ENCODE measurements at regions not wholly inside any gene's neighbourhood (a gene's known extent, or its start where the extent isn't known, plus 50 kb on each side); places are given as distances from the start of the nearest gene placed in this dataset.

DNA sequence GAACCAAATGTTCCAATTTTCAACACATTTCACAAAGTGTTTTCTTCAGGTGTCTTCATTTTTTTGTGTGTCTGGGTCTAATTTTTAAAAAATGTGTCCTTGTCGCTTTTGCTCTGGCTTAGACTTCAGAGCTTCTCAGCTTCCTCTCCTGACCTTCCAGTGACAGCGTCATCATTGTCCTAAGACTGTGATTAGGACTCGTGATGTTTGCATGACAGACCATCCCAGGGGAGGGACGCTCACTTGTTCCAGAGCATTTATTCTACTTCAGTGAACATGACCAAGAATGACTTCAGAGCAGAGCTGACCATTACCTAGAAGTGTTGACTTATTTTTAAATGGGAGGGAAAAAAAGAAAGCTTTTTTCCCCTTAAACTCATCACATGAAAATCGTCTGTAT lies 591.9 kb downstream of the IRS1 start:
- DNase-seq (ENCODE audit: low read depth), result no peak

DNA sequence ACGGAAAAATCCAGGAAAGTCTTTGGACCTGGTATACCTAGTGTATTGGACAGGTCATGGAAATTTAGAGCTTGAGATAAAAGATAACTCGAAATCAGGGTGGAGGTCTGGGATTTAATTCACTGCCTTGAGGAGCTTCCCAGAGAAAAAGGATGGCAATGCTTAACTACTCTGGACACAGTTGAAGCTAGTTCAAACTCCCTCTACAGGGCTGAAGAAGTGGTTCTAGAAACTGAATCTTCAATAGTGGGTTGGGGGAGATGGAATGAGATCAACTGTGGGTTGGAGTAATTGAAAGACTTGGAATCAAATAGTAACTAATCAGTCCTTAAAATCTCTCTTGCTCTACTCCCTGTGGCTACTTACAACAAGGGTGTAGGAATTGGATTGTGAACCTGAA lies 600.1 kb downstream of the IRS1 start:
- no peak for DNase-seq (ENCODE audit: low read depth)

DNA sequence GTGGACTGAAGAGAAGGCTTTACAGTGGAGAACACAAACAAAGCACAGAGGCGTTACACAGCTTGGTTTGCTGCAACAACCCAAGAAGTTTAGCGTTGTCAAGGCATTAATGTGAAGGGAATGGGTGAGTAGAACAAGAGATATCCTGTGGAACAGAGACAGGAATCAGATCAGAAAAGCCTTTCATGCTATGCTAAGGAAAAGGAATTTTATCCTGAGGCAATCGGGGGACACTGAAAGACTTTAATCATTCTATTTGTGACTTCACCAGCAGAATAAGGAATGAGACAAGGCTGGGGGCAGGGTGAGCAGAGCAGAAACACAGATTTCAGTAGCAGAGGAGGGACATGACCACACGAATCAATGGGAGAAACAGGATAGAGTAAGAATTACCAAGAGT lies 600.7 kb downstream of the IRS1 start:
- no peak for DNase-seq (ENCODE audit: low read depth)

DNA sequence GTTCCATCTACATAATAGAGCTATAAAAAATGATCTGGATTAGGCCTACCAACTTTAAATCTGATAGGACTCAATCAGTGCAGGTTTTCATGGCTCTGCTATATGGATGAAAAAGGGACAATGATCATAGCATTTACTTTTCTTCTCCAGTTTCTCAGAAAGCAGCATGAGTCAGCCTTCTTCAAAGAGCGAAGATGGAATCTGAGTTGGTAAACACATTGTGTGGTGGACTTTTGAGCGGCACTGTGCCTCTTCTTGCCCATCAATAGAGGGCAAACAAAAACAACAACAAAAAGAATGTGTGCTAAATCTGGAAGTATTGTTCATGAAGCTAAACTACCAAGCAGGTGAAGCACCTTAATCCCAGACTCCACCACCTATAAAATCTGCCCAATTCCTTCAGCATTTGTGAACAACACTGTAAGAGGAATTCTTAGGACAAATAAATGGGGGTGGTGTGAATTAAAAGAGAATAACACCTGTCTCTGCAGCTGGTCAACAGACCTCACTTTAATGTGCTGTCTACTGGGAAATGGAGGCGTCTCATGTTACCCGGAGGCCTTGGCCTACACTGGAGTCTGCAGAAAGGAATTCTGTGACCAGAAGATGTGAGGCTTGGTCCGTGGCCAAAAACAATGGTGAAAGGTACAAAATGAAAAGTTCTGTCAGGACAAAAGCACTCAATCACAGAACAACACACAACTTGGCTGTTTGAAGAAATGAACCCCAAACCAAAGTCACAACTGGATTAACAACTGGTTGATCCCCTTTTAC lies 609.0 kb downstream of the IRS1 start:
- no peak for DNase-seq (ENCODE audit: low read depth)

DNA sequence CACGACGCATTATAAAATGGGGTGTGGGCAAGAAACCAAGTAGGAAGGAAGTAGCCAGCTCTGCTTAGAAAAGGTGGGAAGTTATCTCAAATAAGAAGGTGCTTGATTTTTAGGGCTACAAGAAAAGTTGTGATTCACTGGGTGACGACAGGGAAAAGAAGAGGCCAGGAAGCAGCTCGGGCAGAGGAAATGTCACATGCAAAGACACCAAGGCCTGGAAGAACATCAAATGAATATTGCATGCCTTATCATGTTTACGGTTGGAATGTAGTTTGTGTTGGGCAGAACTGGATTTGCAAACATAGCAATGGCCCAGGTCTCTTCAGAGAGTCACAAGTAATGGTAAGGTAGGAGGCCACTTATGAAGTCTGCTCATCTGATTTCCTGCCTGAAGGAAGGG lies 610.6 kb downstream of the IRS1 start:
- DNase-seq (ENCODE audit: low read depth), result no peak

DNA sequence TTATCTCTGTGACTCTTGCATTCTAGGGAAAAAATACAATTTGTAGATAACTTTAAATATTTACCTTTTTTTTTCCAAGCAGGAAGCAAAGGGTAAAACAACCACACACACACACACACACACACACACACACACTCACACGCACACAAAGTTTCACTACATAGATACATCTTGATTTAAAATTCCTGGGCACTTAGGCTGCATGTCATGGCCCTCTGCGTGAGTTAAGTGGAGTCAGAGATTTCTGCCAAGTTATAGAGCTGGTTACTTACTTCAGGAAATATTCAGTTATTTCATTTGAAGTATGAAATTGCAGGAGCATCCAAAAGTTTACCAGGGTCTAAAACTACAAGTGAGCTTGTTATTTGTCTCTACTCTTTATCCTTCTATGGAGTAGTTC lies 612.0 kb downstream of the IRS1 start:
- no peak for DNase-seq (ENCODE audit: low read depth)

DNA sequence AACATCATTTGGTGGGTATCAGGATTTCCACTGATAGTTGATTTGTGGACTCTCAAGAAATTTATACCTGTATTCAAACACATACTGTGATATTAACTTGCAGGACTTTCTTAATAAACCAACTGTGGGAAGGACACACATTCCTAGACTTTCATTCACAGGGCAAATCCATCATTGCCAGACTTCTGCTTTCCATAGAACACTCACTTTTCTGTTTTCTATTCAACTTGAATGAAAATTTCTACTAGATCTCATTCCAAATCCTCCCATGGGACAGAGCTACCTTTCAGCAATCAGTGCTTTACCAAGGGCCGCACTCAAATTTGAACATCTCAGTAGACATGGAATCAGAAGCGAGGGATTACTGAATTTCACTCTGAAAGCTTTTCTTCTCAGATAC lies 612.5 kb downstream of the IRS1 start:
- no peak for DNase-seq (ENCODE audit: low read depth)

DNA sequence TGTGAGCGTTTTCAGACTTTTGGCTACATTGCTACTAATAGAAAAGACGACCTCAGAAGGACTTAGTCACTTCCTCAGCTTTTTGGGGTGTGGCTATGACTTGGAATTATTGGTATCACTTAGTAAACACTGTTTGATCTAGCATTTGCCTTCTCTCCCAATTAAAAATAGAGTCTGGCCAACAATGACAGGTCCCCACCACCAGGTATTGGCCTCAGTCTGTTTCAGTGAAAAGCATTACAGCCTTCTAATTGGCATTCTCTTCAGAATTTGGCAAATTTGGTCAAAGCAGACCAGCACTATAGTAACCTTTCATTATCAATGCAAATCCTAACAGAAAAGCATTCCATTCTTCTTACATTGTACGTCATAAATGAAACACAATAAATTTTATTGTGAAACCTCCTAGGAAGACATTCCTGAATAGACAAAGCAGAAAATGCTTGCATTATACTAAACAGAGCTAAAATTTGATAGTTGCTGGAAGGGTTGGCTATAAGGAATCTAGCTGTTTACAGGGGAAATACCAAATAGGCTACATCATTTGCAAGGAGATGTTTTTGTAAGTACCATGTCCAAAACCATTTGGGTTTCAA lies 613.9 kb downstream of the IRS1 start:
- no peak for DNase-seq (ENCODE audit: low read depth)

DNA sequence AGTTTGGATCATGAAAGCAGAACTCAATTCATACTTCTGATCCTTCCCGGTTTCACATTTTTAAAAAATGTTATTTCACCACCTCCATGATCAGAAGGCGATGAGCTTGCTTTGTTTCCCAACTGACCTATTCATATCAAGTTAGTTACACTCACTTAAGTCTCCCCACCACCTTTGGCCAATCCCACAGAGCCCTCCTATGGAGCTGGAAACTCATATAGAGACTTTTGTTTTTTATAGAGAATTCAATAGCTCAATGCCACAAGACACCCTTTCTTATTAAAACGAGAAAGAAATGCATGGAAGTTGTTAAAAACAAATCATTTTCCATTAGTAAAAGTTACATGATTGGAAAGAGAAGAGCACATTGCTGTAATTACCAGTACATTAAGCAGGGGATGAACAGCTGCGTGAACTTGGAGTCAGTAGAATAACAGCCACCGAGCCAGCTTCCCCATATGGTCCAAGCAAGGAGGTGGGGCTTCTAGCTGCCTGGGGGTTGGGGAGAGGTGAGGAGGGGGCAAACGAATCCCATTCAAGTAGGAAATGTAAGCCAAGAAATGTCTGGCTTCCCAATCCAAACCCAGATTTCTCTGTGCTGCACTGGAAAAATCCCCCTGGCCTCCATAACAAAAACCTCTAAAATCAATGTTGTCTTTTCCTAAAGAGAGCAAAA lies 614.5 kb downstream of the IRS1 start:
- DNase-seq (ENCODE audit: low read depth), result no peak

DNA sequence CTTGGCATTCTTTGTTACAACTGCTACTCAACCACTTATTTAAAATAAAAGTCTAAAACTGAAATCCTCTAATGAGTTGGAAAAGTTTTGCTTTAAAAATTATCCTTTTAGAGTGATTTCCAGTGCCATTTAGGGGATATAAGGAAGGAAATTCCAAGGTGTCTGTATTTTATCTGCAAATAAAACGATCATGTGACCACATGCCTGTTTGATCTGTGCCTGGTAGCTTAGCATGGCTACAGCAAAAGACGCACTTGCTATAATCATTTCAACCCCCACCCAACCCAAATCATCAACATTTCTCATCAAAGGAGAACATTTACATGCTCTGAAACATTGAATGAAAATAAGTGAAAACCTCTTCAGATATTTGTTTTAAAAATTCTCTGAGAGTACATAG lies 615.1 kb downstream of the IRS1 start:
- no peak for DNase-seq (ENCODE audit: low read depth)

DNA sequence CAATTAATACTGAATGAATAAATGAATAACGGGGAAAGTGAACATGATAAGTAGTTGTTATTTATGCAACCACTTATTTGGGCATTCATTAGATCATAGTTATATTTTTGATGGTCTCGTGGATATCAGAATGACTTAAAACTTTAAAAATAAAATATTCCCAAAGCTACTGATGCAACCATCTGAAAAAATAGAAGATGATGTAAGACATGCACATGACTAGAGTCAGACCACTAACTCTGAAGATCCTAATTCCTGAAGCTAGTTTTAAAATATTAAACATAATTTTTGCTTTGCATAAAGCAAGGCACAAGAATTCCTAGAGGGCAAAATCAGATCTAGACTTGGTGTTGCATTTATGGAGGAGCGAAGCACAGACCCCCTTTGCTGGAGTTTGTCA lies 616.1 kb downstream of the IRS1 start:
- no peak for DNase-seq (ENCODE audit: low read depth)

DNA sequence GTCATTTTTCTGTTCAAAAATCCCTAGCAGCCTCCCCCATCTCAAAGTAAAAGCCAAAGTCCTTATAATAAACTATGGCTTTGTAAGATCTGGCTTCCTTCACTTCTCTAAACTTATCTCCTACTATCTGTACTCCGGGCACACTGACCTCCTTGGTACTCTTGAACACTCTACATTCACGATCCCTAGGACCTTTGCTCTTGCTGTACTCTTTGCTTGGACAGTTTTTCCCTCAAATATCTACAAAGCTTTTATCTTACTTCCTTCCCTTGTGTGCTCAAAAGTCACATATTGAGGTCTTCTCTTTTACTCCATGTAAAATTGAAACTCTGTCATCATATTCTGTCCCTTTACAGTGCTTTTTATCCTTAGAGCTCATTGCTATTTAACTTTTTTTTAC lies 616.6 kb downstream of the IRS1 start:
- no peak for DNase-seq (ENCODE audit: low read depth)

DNA sequence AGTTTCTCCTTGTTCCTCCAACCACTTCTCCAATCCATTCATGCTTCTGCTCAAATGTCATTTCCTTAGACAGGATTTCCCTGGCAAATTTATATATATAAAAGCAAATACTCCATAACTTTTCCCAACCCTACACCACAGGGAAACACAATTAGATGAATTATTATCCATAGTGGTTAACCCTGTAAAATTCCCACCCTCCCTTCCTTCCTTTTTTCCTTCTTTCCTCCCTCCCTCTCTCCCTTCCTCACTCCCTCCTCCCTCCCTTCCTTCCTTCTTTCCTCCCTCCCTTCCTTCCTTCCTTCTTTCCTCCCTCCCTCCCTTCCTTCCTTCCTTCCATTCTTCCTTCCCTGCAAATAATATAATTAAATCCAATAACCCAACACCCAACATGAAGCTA lies 617.7 kb downstream of the IRS1 start:
- no peak for DNase-seq (ENCODE audit: low read depth)

DNA sequence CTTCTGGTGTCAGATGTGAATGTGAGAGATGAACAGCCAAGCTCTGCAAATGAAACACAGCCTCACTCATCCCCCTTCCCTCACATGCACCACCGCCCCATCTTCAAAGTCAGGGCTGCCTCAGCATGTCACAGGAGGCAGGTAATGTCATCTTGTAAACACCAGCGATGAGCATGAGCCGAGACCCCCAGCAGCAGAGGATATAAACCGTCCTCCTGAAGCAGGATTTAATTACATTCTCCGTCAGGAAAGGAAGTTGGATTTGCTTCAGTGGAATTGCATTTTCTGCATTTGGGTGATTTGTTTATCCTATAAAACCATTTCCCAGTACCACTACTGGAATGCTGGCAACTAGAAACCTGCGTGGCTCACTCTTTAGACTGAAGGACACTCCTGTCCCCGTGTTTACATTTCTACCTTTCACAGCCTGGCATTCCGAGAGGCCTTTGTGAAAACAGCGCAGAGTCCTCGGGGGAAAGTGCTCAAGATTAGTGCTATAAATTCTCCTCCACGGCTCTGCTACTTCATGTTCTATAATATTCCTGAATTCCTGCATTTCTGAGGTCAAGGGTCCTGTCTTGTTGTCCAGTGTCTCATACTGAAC lies 619.2 kb downstream of the IRS1 start:
- no peak for DNase-seq (ENCODE audit: low read depth)

DNA sequence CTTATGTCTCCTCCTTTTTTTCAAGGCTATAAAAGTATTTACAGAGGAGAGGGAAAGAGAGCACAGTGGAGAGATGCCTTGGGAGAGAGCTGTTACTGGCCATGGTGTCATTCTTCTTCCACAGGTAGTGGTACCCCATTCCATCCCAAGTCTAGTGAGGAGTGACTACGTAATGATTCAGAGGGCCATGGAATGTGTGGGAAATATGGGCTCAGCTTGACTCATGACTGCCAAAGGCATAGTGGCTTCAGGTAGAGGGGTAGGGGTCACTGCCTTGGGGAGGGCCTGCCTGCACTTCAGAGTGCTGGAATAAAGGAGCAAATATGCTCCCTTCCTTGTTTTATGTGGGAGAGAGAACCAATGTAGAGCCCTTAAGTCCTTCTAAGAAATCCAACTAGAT lies 620.6 kb downstream of the IRS1 start:
- no peak for DNase-seq (ENCODE audit: low read depth)

DNA sequence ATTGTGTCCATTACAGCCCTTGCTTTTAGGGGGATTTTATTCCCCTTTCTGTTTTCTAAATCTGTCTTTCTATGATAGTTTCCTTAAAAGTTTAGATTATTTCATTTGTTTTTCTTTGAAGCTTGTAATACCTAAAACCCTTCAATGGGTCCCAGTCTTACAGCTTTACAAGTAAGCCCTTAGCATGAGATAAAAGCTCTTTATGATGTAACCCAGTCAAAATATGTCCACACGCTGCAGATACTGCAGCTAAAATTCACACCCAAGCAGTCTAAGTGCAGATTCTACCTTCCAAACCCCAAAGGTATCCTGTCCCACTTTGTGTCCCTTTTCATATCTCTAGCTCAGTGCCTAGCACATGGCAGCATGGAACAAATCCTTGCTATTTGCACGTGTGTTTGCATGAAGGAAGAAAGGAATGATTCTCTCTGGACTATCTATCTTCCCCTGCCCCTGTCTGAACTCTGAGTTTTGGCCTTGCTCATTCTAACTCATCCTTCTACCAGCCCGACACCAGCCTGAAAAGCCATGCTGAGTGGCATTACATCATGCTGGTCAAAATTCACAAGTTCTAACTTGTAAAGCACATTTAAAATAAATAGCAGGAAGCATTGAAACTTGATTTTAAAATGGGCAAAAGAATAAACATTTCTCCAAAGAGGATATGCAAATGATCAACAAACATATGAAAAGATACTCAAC lies 623.2 kb downstream of the IRS1 start:
- no peak for DNase-seq (ENCODE audit: low read depth)

DNA sequence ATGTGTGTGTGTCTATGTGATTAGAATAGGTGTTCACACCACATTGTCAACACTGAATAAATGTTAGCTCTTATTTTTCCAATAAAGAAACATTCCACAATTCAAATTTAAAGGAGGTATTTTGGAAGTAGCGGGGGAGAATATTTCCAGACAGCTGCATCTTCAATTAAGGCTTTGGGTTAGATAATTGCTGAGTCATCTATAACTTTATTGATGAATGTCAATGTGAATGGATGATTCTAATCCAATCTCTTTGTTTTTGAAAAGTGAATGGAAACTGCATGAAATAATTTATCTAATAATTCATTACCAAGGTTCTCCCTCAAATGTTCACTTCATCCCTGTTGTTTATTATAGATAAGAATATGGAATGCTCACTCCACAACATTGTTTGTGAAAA lies 625.2 kb downstream of the IRS1 start:
- DNase-seq (ENCODE audit: low read depth), result no peak

DNA sequence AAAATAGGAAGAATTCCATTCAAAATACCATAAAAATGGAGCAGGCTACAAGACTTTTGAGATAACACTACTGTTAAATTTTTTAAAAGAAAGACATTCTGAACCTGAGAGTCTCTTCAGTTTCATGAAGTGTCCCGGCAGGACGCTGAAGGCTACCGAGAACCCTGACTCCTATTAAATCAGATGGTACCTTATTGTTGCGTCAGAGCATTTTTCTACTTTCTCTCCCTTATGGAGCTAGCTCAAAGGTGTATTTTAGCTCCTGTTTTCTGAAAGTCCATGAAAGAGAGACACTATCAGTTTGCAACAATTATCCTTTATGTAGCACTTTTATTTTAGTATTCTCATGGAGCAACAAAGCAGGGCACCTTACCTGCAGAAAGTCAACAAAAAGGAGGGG lies 626.7 kb downstream of the IRS1 start:
- DNase-seq (ENCODE audit: low read depth), result no peak

DNA sequence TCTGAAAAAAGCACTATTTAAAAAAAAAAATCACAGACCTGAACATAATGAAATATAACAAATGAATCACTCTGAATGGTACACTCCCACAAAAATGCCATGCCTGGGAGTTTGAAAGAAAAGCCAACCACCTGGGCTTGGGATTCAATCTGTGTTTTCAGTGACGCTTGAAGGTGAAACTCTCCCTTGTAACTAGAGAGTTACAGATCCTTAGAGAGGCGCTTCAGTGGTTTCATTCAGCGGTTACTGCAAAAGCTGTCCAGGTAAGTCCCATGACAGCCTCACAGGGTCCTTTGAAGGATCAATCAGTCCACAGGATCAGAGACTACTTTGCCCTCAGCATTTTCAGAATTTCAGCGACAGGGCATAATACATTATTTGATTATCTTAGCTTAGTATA lies 627.3 kb downstream of the IRS1 start:
- no peak for DNase-seq (ENCODE audit: low read depth)

DNA sequence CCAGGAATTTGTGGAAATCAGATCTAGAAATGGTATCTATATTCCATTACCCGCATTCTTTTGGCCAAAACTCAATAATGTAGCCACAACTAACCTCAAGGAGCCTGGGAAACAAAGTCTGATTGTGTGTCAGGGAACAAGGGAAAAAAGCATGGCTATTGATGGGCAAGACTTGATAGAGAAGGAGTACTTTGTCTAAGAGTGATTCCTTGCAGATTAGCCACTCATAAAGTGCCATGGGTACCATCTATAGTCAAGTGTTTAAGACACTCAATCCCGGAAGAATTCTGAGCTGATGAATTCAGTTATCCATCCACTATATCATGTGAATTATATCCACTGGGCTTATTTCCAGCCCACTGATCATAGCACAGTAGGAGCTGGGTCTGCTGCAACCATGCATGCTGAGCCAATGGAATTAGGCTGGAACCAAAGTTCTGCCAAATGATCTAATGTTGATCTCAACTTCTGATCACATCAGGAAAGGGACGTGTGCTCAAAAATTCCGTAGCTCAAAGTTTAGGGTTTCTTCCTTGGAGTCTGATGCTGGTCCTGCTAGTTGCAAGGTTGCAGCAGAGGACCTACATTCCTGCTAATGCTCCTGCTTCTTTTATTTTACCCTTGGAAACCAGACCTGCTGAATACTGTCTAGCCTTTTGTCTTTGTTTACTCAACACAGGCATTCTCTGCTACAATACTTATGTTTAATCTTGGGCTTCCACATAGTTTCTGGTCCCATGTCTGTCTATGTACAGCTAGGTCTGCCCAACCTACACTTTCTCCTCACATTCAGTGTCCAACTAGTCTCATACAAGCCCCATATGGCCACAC lies 629.7 kb downstream of the IRS1 start:
- DNase-seq (ENCODE audit: low read depth), result no peak

DNA sequence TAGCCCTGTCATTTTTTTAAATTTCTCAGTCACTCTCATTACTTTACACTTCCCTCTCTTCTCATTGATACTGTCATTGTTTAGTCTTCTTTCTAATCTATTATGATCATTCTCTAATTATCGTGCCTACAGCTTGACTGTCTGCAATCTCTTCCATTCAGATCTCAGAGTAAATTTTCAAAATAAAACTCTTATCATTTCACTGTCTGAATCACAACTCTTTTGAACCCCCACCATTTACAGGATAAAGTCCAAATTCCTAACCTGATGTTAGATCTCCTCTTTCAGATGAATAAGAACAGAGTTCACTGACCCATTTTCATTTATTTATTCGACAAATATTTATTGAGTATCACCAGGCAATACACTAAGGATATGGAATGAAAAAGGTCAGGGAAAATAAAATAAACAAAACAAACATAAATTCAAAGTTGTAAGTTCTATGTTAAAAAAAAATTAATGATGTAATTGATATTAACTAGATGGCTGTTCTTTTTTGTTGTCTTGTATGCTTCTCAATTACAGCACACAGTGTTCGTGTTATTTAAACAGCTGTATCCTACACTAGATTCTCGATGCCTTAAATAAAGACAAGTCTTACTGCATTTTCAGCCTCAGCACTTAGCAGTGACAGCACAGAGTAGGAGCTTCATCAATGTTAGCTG lies 631.0 kb downstream of the IRS1 start:
- DNase-seq (ENCODE audit: low read depth), result no peak

Measured in activated T-cell treated with anti-CD3 and anti-CD28 coated beads for 48 hours (primary cell).